LNCaP clone FGC (cell line): ENCODE measurements at regions not wholly inside any gene's neighbourhood (a gene's known extent, or its start where the extent isn't known, plus 50 kb on each side); places are given as distances from the start of the nearest gene placed in this dataset.

ENCODE experiments used
- DNase-seq: peaks from one replicate; pipeline ENCODE4 v3.0.0-alpha.2; 2011; ENCODE audit warnings: low read depth
- H3K4me3 ChIP-seq: 2 replicates; pipeline ENCODE4 v1.5.1; 2011; ENCODE audit warnings: mild to moderate bottlenecking, low read depth, low read length, control low read depth
- TF ChIP-seq, protein P1 (sequence below): IDR thresholded peaks from 2 replicates; pipeline ENCODE4 v1.5.1; 2012; ENCODE audit warnings: mild to moderate bottlenecking; ENCODE audit not compliant: control insufficient read depth, insufficient read depth; ENCODE audit errors: extremely low read depth

DNA sequence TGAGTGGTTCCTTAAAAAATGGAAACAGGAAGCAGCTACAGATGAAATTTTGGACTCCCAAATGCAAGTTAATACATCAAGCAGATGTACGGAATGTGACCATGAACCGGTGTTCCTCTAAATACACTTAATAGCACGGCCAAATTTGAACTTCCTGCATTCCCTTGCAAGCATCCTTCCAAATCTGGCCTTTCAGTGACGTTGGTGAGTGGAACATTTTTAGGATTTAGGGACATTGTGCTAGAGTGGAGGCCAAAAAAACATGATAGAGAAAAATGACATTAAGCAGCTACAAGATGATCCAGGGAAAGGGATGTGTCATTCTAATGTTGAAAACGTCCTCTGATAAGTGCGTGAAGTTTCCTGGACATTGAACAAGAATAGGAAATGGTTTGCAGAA is 62.1 kb downstream of the CTAGE1 start:
- TF ChIP-seq, protein P1, sequence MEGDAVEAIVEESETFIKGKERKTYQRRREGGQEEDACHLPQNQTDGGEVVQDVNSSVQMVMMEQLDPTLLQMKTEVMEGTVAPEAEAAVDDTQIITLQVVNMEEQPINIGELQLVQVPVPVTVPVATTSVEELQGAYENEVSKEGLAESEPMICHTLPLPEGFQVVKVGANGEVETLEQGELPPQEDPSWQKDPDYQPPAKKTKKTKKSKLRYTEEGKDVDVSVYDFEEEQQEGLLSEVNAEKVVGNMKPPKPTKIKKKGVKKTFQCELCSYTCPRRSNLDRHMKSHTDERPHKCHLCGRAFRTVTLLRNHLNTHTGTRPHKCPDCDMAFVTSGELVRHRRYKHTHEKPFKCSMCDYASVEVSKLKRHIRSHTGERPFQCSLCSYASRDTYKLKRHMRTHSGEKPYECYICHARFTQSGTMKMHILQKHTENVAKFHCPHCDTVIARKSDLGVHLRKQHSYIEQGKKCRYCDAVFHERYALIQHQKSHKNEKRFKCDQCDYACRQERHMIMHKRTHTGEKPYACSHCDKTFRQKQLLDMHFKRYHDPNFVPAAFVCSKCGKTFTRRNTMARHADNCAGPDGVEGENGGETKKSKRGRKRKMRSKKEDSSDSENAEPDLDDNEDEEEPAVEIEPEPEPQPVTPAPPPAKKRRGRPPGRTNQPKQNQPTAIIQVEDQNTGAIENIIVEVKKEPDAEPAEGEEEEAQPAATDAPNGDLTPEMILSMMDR, result no peak
- H3K4me3 ChIP-seq, result no peak overlapping the region

DNA sequence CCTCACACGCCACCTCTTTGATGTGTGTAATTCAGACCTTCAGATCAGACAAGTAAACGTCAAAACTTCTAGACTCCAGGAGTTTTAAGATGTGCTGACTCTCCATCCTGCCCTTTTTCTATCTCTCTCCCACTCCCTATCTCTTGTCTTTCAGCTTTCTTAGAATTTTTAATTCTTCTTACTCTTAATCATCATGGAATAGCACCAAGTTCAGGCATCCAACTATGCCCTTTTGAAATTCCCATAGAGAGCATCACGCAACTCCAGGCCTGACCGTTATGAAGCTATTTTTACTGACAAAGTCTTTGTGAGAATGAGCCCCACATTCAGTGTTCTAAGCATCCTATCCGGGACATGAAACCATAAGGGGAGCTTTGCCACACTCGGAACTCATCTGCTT is 62.6 kb downstream of the CTAGE1 start:
- TF ChIP-seq, protein P1, result no peak
- no peak for DNase-seq
- no peak overlapping the region for H3K4me3 ChIP-seq

More for the DNA sequence above, 62.1 kb downstream of the CTAGE1 start:
- no peak for DNase-seq

DNA sequence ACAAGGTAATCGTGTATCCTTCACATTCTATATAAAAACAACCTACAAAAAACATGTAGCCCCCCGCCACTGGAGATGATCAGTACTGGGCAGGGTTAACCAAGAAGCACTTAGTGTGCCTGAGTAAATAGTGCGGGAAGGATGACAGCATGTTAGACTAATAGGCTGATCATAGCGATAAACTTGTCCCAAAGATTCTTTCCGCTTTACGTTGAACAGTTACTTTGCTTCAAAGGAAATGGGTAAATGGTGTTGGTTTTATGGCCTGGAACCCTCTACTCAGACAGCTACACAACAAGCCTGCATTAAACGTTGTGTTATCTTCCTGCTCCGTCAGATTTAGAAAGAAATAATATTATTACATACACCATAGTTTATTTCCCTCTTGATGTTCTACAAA is 67.7 kb downstream of the CTAGE1 start:
- H3K4me3 ChIP-seq, result no peak overlapping the region
- TF ChIP-seq, protein P1, result no peak
- no peak for DNase-seq

DNA sequence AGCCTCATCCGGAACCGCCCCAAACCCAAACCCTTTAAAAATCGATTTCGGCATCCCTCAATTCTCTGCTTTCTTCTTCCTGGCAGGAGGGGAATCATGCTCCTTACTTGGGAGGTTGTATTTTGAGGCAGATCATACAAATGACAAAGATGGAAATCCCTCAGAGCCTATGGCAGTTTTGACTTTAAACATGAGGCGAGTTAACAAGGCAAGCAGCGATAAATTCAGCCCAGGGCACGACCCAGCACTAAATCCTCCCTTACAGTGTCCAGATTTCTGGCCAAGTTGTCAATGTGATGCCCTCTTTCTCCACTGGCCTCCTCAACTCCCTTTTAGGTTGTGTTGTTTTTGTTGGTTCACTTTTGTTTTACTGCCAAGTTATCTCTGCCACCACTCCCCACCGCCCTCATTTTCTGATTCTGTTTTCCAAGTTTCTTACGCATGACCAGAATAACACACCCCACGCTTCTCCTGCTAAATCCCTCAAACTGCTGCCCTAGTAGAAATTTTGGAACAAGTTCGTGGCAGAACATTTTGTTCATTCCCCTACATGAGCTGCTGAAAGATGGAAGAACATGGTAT is 68.3 kb downstream of the CTAGE1 start:
- TF ChIP-seq, protein P1, result no peak
- no peak overlapping the region for H3K4me3 ChIP-seq
- no peak for DNase-seq

DNA sequence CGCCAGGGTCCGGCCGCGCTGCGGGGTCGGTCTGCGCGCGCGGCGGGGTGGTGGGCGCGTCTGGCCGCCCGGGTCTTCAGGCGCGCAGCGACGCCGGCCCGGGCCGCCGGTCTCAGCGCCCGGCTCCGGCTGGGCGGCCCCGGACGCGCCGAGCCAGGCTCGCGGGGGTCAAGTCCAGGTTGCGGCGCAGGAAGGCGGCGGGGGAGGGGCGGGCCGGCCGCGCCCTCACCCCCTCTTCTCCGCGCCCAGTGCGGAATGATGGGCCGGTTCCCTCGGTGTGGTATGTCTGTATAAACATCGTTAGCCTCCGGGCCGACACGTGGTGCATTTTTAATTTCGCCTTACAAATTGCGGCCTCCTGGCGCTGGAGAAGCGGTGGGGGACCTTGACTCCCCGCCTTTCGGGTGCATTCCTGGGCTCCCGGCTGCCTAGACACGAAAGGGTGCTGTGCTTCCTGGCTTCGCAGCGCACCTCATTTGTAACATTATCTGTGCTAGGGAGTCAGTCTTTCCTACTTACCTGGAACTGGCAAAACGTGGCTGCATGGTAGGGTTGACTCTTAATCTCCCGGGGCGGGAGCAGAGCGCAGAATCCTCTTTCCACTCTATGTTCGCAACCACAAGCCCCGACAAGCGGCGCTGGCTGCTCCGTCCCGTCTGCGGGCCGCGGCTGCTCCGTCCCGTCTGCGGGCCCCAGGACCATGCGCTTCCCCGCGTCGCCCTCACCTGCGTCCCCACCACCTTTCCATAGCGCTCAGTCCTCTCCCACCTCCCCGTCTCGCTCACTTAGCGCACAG is 69.0 kb downstream of the CTAGE1 start:
- H3K4me3 ChIP-seq, result no peak overlapping the region
- no peak for DNase-seq
- TF ChIP-seq, protein P1, result no peak

DNA sequence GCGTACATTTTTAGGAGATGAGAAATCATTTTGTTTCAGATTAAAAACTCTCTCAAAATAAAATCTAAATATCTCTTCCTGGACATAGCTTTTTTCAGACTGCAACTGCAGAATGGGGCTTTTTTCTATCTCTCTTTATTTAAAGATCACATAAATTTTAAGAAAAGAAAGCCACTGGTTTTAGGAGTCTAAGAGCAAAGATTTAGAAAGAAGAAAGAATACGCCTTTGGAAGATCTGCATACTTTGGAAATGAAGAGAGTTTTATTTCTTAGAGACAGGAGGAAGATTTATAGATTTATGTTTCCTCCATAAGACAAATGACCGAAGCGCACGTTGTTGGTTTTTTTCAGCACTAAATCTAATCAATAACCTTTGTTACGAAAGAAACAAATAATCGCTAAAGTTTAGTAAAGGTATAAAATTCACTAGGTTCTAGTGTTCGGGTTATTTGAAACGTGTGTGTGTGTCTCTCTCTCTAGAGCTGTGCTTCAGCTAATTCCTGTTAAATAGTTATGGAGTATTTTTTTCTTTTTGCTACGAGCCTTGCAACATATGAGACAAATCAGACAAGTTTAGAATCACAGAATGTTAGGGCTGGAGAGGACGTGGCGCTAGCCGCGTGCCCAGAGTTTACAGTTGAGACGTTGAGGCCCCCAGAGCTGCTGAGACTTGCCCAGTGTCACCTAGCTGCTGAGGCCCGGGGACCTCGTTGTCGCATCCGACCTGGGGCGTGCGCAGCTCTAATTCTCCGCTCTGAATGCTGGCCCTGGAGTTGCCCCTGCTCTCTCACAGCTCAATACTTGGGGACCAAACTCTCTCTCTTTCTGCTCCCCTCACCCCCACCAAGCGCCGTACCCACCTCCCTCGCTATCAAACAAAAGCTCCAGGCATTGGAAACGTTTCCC is 69.9 kb downstream of the CTAGE1 start:
- no peak overlapping the region for H3K4me3 ChIP-seq
- DNase-seq, result no peak
- TF ChIP-seq, protein P1, result no peak
